AG09319 (cell line): ENCODE measurements at regions not wholly inside any gene's neighbourhood (a gene's known extent, or its start where the extent isn't known, plus 50 kb on each side); places are given as distances from the start of the nearest gene placed in this dataset.

ENCODE experiments used
- DNase-seq: peaks from one replicate; pipeline ENCODE4 v3.0.0-alpha.2; 2010; ENCODE audit warnings: low read depth; ENCODE audit errors: extremely low read depth
- CTCF ChIP-seq: IDR thresholded peaks from 2 replicates; pipeline ENCODE4 v1.5.1; 2011; ENCODE audit warnings: low read depth, mild to moderate bottlenecking, inconsistent platforms, low read length, moderate library complexity

DNA sequence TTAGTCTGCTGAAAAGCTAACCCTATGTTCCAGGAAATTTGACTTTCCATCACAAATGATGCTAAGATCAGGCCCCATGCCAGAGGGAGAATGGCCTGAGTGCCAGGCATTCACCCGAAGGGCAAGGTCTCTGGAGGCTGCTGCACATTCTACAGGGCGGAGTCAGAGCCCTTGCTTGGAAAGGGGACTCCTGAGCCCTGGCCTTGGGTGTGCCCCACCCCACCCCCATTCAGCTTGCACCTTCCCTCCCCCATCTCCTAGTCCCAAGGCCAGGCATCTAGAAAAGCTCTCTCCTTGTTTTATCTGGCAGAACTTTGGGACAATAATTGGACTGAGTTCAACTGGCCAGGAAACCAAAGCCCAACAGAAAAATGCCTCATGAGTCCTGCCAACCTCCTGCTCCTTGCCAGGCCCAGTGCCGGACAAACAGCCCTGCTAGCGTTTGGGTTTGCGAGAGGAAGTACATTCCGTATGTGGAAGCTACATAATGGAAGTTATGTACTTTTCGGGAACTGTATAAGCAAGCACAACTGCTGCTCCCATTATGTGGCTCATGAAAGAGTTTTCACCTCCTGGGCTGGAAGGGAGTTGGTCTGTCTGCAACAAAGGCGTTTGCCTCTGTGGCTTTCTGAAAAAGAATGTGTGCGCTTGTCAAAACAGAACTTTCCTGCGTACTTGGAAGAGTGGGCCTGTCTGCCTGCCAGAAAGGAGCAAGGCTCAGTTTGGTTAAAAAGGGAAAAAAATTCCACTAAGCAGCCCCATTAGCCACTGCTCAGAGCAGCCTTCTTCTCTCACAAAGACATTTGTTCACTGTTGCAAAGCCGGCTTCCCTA lies 321.5 kb upstream of the CTNNB1 start:
- TF ChIP-seq CTCF: no peak

DNA sequence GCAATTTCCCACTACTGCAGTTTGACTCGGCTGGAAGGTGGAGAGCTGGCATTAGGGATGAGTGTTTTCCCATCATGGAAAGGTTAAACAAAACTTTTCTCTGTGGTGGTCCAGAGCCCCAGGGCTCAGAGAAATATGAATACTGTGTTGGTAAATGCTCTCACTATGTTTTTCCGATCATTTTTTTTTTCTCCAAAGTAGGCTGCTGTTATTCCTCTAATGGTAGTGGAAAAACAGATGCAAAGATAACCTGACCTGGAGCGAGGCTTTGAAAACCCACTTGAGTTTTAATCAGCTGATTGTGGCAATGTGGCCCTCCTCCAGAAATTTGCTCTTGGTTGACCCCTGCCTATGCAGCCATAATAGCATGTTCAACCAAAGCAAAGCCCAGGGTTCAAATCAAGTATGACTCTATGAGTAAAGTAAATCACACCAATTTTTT lies 320.8 kb upstream of the CTNNB1 start:
- no peak for TF ChIP-seq CTCF
- DNase-seq: no peak

More for the DNA sequence above, 321.5 kb upstream of the CTNNB1 start:
- DNase-seq: no peak

DNA sequence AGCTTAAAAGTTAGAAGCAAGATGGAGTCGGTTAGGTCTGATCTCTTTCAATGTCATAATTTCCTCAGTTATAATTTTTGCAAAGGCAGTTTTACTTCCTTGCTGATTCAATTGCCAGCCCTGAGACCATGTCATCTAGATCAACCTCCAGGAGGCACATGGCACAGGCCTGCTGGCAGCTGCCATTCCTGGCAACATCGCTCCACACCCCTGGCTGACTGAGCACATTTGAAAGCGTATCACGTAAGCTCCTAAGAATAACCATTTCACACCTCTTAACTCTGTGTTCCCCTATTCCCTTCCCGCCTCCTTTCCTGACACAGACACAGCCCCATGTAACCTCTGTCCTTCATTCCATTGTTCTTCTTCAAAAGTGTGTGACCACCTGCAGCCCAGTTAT lies 313.9 kb upstream of the CTNNB1 start:
- no peak for DNase-seq
- no peak for TF ChIP-seq CTCF

DNA sequence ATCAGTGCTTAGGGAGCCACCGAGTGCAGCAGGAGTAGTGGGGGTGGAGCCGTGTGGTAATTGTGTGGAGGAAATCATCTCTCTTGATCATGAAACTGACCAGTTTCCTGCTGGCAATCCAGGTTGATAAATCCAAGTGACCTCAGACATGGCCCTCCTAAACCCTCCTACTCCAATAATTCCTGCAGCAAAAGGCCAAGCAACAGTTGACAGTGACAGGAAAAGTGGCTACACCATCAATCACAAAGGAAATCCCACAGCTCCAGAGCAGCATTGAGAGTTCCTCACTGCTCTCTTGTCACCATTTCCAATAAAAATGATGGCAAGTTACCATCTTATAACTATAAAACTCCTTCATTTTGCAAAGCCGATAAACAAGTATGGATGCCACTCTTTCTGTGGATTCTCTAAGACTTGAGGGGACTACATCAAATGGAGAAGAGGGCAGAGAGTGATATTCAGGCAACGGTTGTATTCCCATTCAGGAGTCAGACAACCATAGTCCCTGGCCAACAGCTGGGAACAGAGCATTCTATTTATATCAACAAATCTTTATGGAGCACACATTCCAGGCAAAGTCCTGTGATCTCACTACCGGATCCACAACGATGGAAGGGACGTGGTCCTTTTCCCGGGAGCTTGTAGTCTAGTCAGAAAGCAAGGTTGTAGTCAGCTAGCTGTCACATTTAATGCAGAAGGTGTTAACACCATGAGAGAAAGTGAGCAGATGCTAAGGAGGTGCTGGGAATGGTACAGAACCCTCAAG lies 312.5 kb upstream of the CTNNB1 start:
- TF ChIP-seq CTCF: no peak
- DNase-seq: no peak

GRCh38 chr3:40891186-40891585 lies 308.1 kb upstream of the CTNNB1 start:
- TF ChIP-seq CTCF: no peak
- DNase-seq: no peak

DNA sequence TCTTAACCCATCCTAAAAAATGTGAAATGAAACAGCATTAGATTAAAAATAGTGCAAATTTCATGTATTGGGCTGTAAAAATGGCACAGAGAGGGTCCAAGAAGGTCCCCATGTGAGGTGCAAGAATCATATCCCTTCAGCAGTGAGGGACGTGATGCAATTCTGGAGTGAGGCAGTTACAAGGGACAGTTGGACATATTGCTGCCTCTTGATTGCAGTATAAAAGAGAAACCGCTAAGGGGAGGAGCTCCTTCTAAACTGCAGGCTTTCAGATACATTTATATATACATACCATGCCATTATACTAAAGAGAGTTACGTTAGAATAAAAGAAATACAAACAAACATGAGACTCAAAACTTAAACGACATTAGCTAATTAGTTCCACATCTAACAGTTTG lies 304.2 kb upstream of the CTNNB1 start:
- no peak for TF ChIP-seq CTCF
- no peak for DNase-seq

- no peak for TF ChIP-seq CTCF
- DNase-seq: no peak
Observed at GRCh38 chr3:40899286-40899712, 300.0 kb upstream of the CTNNB1 start.
